VCaP (cell line): ENCODE measurements at regions not wholly inside any gene's neighbourhood (a gene's known extent, or its start where the extent isn't known, plus 50 kb on each side); places are given as distances from the start of the nearest gene placed in this dataset.
"Not testable (repeated sequence)": the region's sequence is repeated elsewhere in the genome, so short reads cannot be mapped to it uniquely, and the experiment has no call there.

Experiments used
- H3K27ac ChIP-seq: fragments of 450-650 bp; 2 replicates; pipeline ENCODE4 v1.5.1; 2017
- TF ChIP-seq, protein P1 (sequence below): fragments of 450-650 bp; conservative IDR thresholded peaks from 2 replicates; pipeline ENCODE4 v1.5.1; 2017; ENCODE audit warnings: mild to moderate bottlenecking, moderate library complexity

DNA sequence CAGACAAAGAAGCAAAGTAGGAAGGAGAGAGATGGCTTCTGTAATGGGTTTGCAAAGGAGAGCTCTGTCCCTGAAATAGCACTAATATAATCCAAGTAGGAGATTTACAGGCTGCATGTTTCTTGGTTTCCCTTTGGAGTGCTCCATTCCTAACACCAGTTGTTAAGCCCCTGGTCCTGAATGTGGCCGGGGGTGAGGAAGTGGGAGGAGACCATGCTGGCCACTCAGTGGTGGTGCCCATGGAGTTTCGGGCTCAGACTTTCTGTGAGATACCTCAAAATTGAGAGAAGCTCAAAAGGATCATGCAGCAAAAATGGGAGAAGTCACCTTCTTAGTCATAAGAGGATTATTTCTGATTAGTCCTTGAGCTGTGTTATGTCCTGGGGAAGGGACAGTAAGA lies 88.5 kb downstream of the DAD1 start:
- TF ChIP-seq, protein P1, sequence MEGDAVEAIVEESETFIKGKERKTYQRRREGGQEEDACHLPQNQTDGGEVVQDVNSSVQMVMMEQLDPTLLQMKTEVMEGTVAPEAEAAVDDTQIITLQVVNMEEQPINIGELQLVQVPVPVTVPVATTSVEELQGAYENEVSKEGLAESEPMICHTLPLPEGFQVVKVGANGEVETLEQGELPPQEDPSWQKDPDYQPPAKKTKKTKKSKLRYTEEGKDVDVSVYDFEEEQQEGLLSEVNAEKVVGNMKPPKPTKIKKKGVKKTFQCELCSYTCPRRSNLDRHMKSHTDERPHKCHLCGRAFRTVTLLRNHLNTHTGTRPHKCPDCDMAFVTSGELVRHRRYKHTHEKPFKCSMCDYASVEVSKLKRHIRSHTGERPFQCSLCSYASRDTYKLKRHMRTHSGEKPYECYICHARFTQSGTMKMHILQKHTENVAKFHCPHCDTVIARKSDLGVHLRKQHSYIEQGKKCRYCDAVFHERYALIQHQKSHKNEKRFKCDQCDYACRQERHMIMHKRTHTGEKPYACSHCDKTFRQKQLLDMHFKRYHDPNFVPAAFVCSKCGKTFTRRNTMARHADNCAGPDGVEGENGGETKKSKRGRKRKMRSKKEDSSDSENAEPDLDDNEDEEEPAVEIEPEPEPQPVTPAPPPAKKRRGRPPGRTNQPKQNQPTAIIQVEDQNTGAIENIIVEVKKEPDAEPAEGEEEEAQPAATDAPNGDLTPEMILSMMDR, result no peak
- no peak overlapping the region for H3K27ac ChIP-seq

DNA sequence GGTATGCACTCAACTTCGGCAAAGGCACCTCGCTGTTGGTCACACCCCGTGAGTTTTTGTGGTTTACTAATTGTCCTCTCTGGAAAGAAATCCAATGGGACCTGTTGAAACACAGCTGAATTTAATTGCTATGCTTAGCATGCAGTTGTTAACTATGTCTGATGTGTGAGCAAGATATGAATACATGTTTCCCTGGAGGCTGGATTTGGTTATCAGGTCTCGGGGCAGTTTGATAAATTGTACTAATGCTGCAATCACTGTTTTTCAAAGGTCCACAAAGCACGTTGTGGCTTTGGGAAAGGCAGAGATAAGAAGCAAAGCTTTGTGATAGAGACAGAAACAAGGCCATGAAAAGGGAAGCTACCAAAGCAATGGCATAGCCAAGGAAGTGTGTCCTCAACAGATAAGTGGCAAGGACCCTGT lies 91.3 kb downstream of the DAD1 start:
- TF ChIP-seq, protein P1, result no peak
- H3K27ac ChIP-seq, result no peak overlapping the region

DNA sequence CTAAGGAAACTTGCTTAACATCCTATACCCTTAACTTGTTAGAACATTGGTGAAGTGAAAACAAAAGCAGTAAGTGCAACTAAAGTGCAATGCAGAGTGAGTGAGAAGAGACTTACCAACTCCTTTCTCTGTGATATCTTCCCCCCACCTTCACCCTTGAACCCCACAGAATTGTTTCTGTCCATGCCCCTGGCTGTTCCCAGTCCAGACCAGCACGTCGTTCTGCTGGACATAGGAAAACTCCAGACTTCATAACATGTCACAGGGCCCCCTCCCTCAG lies 91.9 kb downstream of the DAD1 start:
- TF ChIP-seq, protein P1, result no peak
- H3K27ac ChIP-seq, result no peak overlapping the region

DNA sequence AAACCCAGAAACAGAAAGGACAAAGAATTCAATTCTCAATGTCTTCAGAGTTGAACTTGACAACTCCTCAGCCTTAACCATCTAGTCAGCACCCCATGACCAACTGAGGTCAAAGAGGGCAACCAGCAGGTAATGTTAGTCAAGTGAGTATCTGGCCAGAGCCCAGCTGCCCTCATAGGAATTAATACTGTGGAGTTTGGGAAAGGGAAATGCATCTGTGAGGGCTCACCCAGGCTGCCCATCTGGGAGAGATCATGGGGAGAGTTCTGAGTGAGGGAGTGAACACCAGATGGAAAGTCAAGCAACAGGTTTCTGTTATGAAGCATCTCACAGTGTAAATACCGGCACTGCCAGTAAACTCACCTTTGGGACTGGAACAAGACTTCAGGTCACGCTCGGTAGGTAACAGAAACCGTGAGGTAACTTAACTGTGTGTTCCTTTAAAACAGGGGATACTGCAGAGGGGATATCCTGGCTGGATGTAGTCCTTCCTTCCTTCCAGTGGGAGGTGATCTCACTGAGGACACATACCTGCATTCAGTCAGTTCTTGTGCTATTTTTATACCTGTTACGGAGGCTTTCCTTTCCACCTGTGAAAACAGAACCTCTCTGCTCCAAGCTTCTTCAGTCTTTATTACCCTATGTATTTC lies 94.4 kb downstream of the DAD1 start:
- H3K27ac ChIP-seq, result no peak overlapping the region
- TF ChIP-seq, protein P1, result no peak

DNA sequence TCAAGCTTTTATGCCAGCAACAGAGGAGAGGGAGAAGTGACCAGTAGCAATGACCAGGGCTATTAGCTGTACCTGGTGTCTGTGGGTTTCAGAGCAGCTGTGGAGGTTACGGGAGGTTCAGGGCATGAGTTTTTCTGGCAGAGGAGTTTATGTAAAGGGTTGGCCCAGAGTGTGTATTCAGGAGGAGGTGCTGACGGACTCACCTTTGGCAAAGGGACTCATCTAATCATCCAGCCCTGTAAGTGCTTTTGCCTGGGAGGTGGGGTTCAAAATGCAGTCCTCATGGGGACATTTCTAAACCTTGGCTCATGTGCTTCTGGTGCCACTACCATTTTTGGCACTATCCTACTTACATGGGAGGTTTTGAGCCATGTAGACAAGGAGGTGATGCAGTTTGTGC lies 95.3 kb downstream of the DAD1 start:
- H3K27ac ChIP-seq, result no peak overlapping the region
- TF ChIP-seq, protein P1, result no peak

DNA sequence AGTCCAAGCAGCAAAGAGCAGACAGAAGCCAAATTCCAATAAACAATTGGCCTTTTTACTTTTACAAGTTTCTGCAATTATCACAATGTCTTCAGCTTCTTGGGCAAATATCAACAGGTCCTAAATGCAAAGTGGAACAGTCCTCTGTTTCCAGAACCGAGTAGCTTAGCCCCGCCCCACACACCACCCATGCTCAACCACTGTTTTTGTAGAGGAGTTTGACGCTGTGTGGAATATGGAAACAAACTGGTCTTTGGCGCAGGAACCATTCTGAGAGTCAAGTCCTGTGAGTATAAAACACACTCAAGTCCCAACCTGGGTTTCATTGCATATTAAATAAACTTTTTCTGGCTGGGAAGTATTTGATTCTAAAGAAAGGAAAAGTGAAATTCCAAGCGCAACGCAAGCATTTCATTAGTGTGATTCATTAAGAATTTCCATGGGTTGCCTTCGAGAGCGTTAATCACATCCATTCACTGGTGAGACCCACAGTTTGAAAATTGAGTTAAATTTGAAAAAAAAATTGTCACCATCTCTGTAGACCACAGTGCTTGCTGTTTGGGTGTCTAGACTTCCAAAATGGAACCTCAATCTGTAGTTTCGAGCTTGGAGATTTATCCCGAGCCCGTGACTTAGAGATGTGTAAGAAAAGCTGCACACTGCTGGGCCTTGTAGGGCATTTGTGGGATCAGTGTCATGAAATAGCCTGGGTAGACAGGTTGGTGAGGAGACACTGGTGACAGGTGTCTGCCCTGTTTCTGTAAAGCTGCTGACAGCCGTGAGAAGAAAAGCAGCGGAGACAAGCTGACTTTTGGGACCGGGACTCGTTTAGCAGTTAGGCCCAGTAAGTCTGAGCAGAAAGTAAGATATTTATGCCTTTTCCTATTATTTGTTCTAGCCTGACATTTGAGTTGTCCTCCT lies 96.1 kb downstream of the DAD1 start:
- no peak overlapping the region for H3K27ac ChIP-seq
- TF ChIP-seq, protein P1, result no peak

DNA sequence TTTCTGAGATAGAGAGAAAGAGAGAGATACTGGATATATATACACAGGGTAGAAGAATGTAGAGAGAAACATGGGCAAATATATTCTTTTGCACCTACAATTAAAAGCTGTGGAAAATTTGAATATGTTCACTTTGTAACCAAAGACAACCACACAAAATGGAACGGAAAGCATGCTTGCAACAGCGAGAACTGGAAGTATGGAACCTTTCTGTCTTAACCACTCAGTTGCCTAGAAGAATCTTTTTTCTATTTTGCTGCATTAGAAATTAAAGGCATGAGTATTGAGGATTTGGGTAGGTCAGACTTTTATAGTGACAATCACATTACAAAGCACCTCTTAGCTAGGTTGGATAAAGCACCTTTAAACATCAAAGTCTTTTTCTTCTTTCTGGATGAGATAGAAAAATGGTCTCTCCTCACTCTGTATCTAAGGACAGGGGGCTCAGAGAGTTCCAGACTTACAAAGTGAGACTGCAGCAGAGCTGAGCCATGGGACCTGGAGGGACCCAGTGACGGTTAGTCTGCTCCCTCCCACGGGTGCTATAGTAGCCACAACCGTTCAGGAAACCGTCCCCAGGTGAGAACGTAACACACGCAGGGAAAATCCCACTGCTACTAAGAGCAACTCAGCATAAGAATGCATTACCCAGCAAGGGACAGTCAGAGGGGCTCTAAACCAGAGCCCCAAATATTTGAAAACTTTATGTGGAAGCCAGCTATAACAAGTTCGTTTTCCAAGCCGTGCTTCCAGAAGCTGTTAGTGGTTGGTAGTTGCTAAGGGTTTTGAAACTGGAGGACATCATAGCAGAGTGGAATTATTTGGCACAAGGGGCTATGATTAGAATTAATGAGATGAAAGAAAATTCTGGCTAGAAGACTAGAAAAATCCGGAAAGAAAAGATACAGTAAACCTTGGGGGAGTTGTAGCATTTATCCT lies 97.1 kb downstream of the DAD1 start:
- no peak overlapping the region for H3K27ac ChIP-seq
- TF ChIP-seq, protein P1, result no peak

DNA sequence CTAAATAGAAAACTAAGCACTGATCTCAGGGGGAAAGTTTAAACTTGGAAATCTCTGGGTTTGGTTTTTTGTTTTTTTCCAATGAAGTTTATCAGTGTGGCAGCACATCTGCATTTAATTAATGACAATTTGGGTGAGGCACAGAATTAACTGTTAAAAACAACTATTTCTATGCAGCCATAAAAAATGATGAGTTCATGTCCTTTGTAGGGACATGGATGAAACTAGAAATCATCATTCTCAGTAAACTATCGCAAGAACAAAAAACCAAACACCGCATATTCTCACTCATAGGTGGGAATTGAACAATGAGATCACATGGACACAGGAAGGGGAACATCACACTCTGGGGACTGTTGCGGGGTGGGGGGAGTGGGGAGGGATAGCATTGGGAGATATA lies 98.0 kb downstream of the DAD1 start:
- H3K27ac ChIP-seq, result not testable (repeated sequence)
